Calu3 (cell line): ENCODE measurements at regions not wholly inside any gene's neighbourhood (a gene's known extent, or its start where the extent isn't known, plus 50 kb on each side); places are given as distances from the start of the nearest gene placed in this dataset.
"Not testable (repeated sequence)": the region's sequence is repeated elsewhere in the genome, so short reads cannot be mapped to it uniquely, and the experiment has no call there.

Source experiments
- BruUV-seq: library from RNA; stranded (reverse); fragments of 400-500 nt; replicated peaks from 2 replicates; lab custom pipeline; 2021; lab: Mats Ljungman, UMichigan
- CTCF ChIA-PET: fragments of 300-600 bp; sonication (Branson Sonifier 250); formaldehyde crosslinking; loops from one replicate; lab custom pipeline; 2022; ENCODE audit warnings: antibody characterized with exemption; lab: Charles Lee
- DNase-seq: peaks from one replicate; pipeline ENCODE4 v3.0.0; 2022
- H3K27ac Mint-ChIP-seq: one replicate; pipeline ENCODE4 v1.8.0; 2022; ENCODE audit warnings: mixed read lengths; ENCODE audit not compliant: unreplicated experiment
- H3K27me3 Mint-ChIP-seq: one replicate; pipeline ENCODE4 v1.8.0; 2022; ENCODE audit warnings: mixed read lengths; ENCODE audit not compliant: unreplicated experiment
- H3K36me3 Mint-ChIP-seq: one replicate; pipeline ENCODE4 v1.8.0; 2022; ENCODE audit warnings: mild to moderate bottlenecking, moderate library complexity, mixed read lengths; ENCODE audit not compliant: insufficient read depth, unreplicated experiment
- H3K4me1 Mint-ChIP-seq: one replicate; pipeline ENCODE4 v1.8.0; 2022; ENCODE audit warnings: mild to moderate bottlenecking, low read depth, mixed read lengths; ENCODE audit not compliant: unreplicated experiment
- H3K4me3 Mint-ChIP-seq: one replicate; pipeline ENCODE4 v1.8.0; 2022; ENCODE audit warnings: mild to moderate bottlenecking, low read depth, moderate library complexity, mixed read lengths; ENCODE audit not compliant: unreplicated experiment
- H3K9me3 Mint-ChIP-seq: one replicate; pipeline ENCODE4 v1.8.0; 2022; ENCODE audit warnings: low read depth, mixed read lengths; ENCODE audit not compliant: unreplicated experiment
- CTCF ChIP-seq: fragments of 200-600 bp; IDR thresholded peaks from one replicate; pipeline ENCODE4 v1.8.0; 2022; ENCODE audit warnings: antibody characterized with exemption; ENCODE audit not compliant: unreplicated experiment
- intact Hi-C: fragments of 100-400 bp; cut with micrococcal nuclease; formaldehyde crosslinking; loops from one replicate; pipeline ENCODE4 v1.10.0; 2022; ENCODE audit not compliant: unreplicated experiment

GRCh38 chr1:14426854-14427253 is 171.6 kb upstream of the KAZN start:
- CTCF ChIA-PET = no interaction called here
- BruUV-seq = no TSS peak
- no peaks in the 10 kb centered on the region for H3K27me3 Mint-ChIP-seq
- no peak for DNase-seq
- no peak for TF ChIP-seq CTCF
- no peaks in the 10 kb centered on the region for H3K4me1 Mint-ChIP-seq
- H3K4me3 Mint-ChIP-seq = no peak overlapping the region
- H3K9me3 Mint-ChIP-seq = peaks cover 5% of the 10 kb centered on the region
- no peak overlapping the region for H3K27ac Mint-ChIP-seq
- intact Hi-C loops = no loop called here
- H3K36me3 Mint-ChIP-seq = no peaks in the 10 kb centered on the region

GRCh38 chr1:14429577-14429976 is 168.9 kb upstream of the KAZN start:
- CTCF ChIA-PET = no interaction called here

GRCh38 chr1:14432728-14433127 is 165.8 kb upstream of the KAZN start:
- H3K27ac Mint-ChIP-seq, H3K4me1 Mint-ChIP-seq, CTCF ChIA-PET, intact Hi-C loops, H3K4me3 Mint-ChIP-seq, BruUV-seq, H3K36me3 Mint-ChIP-seq, H3K27me3 Mint-ChIP-seq, DNase-seq: not testable (repeated sequence)
- H3K9me3 Mint-ChIP-seq = peaks cover 12% of the 10 kb centered on the region

More at GRCh38 chr1:14429577-14429976, 168.9 kb upstream of the KAZN start:
- Mint-ChIP-seq H3K9me3 (peaks cover 12% of the 10 kb centered on the region), H3K36me3 (no peaks in the 10 kb centered on the region), H3K4me3 (no peak overlapping the region), H3K4me1 (no peaks in the 10 kb centered on the region), H3K27ac (no peak overlapping the region), H3K27me3 (no peaks in the 10 kb centered on the region)
- no peak for DNase-seq
- TF ChIP-seq CTCF = no peak
- no TSS peak for BruUV-seq
- intact Hi-C loops = no loop called here

GRCh38 chr1:14435368-14436023 is 163.0 kb upstream of the KAZN start:
- no peak for TF ChIP-seq CTCF
- no peak overlapping the region for H3K27ac Mint-ChIP-seq
- H3K4me3 Mint-ChIP-seq = no peak overlapping the region
- intact Hi-C loops = no loop called here
- no peak for DNase-seq
- no peaks in the 10 kb centered on the region for H3K36me3 Mint-ChIP-seq
- no TSS peak for BruUV-seq
- CTCF ChIA-PET = no interaction called here
- peaks cover 10% of the 10 kb centered on the region for H3K9me3 Mint-ChIP-seq
- no peaks in the 10 kb centered on the region for H3K4me1 Mint-ChIP-seq
- H3K27me3 Mint-ChIP-seq = no peaks in the 10 kb centered on the region

GRCh38 chr1:14437417-14437918 is 161.0 kb upstream of the KAZN start:
- Mint-ChIP-seq H3K4me3 (no peak overlapping the region), H3K36me3 (no peaks in the 10 kb centered on the region), H3K27ac (no peak overlapping the region), H3K4me1 (no peaks in the 10 kb centered on the region), H3K9me3 (peaks cover 10% of the 10 kb centered on the region), H3K27me3 (no peaks in the 10 kb centered on the region)
- no peak for DNase-seq
- intact Hi-C loops = no loop called here
- no TSS peak for BruUV-seq
- no peak for TF ChIP-seq CTCF
- CTCF ChIA-PET = interaction anchor here (0.6 kb wide), 1 partner anchor 120 kb away, joined by 3 read pairs; no protein-coding TSS in a partner anchor
